ENCODE measurements at regions not wholly inside any gene's neighbourhood (a gene's known extent, or its start where the extent isn't known, plus 50 kb on each side); places are given as distances from the start of the nearest gene placed in this dataset.

DNA sequence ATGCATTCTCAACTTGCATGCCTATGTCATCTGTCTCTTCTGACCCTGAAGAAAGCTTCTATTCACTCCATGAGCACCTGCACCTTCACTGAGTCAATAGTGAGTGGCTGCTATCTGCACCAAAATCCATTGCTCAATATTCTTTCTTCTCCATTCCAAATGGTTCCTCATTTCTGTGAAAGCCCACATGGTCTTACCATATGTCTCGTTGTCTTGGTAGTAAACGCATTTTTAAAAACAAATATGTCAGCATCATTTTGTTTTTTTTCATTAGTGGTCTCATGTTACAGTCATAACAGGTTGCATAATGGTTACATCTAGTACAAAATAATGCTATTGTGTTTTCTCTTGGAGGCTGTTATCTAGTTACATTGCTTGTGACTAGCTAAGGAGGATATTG lies 106.9 kb upstream of the CPM start:
- TF ChIP-seq CTCF (IDR thresholded peaks at IDR 0.05; ENCODE audit: borderline replicate concordance, control extremely low read depth, extremely low read depth, insufficient read depth, missing control alignments), result no peak
- in situ Hi-C loops (cut with MboI; ENCODE audit: low sequenced_read_pairs, unreplicated experiment), result no loop called here
- no peak for DNase-seq (ENCODE audit: low spot score)

DNA sequence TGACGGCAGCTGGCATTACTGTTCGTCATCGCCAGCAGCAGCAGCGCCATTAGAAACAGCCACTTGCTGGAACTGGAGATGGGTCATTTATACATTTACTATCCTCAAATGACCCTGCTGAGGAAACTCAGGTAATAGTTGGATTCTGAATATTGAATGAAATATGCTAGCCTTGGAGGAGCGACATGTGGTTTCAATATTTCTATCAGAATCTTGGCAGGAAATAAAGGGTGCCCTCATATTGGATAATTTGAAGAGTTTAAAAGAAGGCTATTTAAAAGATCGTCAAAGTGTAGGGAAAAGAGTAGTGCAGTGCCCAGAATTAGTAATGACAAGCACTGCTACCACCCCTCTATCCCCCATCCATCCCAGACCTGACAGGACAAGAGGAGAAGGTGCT lies 109.6 kb upstream of the CPM start:
- no peak for DNase-seq (ENCODE audit: low spot score)
- no peak for TF ChIP-seq CTCF (IDR thresholded peaks at IDR 0.05; ENCODE audit: borderline replicate concordance, control extremely low read depth, extremely low read depth, insufficient read depth, missing control alignments)
- in situ Hi-C loops (cut with MboI; ENCODE audit: low sequenced_read_pairs, unreplicated experiment), result no loop called here

DNA sequence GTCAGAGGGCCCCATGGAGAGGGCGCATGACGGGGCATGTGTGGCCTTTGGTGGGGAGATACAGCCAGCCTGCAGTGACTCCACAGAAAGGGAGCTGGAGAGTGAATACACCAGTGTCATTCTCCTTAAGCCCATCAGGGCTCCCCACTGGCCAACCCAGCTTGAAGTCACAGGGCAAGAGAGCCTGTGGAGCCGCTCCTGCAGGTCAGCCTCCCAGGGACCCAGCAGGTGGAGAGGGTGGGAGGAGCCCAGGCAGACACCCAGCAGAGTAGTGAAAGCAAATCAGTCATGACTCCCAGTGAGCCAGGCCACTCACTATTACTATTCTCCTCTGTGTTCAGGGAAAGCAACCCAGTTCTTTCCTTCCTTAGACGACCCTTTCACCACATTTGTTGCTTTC lies 110.0 kb upstream of the CPM start:
- TF ChIP-seq CTCF (IDR thresholded peaks at IDR 0.05; ENCODE audit: borderline replicate concordance, control extremely low read depth, extremely low read depth, insufficient read depth, missing control alignments), result no peak
- in situ Hi-C loops (cut with MboI; ENCODE audit: low sequenced_read_pairs, unreplicated experiment), result no loop called here
- no peak for DNase-seq (ENCODE audit: low spot score)

DNA sequence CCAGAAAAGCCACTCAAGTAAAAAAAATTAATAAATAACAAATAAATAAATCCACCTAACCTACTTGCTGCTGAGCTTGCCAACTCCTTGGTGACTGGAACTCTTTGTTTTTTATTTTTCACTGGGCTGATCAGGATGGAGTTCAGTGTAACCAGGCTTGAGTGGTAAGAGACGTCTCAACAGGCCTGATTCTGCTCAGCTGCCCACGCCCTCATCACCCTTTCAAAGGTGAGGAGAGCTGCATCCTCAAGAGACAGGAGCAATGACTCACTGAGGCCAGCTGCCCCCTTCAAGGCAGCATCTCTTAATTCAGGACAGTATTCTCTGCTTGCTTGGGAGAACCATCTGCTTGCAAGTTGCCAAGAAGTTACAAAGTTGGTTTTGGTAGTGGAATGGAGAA lies 111.9 kb upstream of the CPM start:
- no peak for TF ChIP-seq CTCF (IDR thresholded peaks at IDR 0.05; ENCODE audit: borderline replicate concordance, control extremely low read depth, extremely low read depth, insufficient read depth, missing control alignments)
- DNase-seq (ENCODE audit: low spot score), result no peak
- in situ Hi-C loops (cut with MboI; ENCODE audit: low sequenced_read_pairs, unreplicated experiment), result no loop called here

DNA sequence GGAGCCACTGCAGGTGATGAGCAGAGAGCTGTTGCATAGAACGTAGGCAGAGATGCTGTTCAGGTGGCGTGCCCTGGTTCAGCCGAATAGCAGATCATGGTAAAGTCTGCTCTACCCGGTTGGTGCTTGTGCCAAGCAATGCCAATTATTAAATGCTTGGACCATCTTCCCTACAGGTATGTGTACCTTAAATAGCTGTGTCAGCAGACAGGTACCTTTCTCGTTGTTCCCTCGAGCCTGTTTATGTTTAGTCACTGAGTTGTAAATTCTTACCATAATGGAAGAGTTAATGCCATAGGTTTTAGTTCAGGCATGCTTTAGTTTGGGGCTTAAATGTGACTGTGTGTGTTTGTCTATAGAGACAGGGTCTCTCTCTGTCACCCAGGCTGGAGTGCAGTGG lies 112.5 kb upstream of the CPM start:
- TF ChIP-seq CTCF (IDR thresholded peaks at IDR 0.05; ENCODE audit: borderline replicate concordance, control extremely low read depth, extremely low read depth, insufficient read depth, missing control alignments), result no peak
- in situ Hi-C loops (cut with MboI; ENCODE audit: low sequenced_read_pairs, unreplicated experiment), result no loop called here
- DNase-seq (ENCODE audit: low spot score), result no peak

GRCh38 chr12:69046363-69046762 lies 113.4 kb upstream of the CPM start:
- in situ Hi-C loops (cut with MboI; ENCODE audit: low sequenced_read_pairs, unreplicated experiment), result no loop called here
- no peak for TF ChIP-seq CTCF (IDR thresholded peaks at IDR 0.05; ENCODE audit: borderline replicate concordance, control extremely low read depth, extremely low read depth, insufficient read depth, missing control alignments)
- no peak for DNase-seq (ENCODE audit: low spot score)

- no peak for DNase-seq (ENCODE audit: low spot score)
- no peak for TF ChIP-seq CTCF (IDR thresholded peaks at IDR 0.05; ENCODE audit: borderline replicate concordance, control extremely low read depth, extremely low read depth, insufficient read depth, missing control alignments)
- in situ Hi-C loops (cut with MboI; ENCODE audit: low sequenced_read_pairs, unreplicated experiment), result no loop called here
Observed at GRCh38 chr12:69046920-69047319, 113.9 kb upstream of the CPM start.

All from GM13976 (cell line).